HG03039 (cell line): ENCODE measurements at regions not wholly inside any gene's neighbourhood (a gene's known extent, or its start where the extent isn't known, plus 50 kb on each side); places are given as distances from the start of the nearest gene placed in this dataset.
"Not testable (repeated sequence)": the region's sequence is repeated elsewhere in the genome, so short reads cannot be mapped to it uniquely, and the experiment has no call there.

Experiments used
- ATAC-seq: cut with Tn5 transposase; IDR thresholded peaks from one replicate; pipeline ENCODE4 v1.9.1; 2021; ENCODE audit warnings: mild to moderate bottlenecking, moderate library complexity; ENCODE audit not compliant: unreplicated experiment

- no peak for ATAC-seq
These were observed 368.8 kb downstream of the TMEM121 start for GRCh38 chr14:105894978-105895881.

GRCh38 chr14:105896206-105896605 is 369.8 kb downstream of the TMEM121 start:
- ATAC-seq: not testable (repeated sequence)

- ATAC-seq: not testable (repeated sequence)
These were observed 370.8 kb downstream of the TMEM121 start for GRCh38 chr14:105896961-105897724.

DNA sequence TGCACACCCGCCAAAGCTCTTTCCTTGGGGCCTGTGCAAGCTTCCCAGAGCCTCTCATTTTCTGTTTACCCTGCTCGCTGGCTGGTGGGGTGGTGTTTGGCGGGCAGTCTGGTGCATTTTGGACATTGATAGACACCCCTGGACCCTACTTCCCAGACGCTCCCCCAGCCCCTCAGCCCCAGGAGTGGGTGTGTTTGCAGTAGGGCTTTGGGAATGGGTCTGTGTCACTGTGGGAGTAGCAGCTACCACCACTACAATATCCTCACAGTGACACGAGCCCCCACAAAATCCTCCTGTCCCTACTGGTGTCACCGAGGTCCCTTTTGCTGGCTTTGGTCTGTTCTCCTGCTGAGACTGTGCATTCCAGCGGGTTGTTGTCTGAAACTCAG is 371.3 kb downstream of the TMEM121 start:
- ATAC-seq: no peak

GRCh38 chr14:105898482-105899010 is 372.2 kb downstream of the TMEM121 start:
- no peak for ATAC-seq

DNA sequence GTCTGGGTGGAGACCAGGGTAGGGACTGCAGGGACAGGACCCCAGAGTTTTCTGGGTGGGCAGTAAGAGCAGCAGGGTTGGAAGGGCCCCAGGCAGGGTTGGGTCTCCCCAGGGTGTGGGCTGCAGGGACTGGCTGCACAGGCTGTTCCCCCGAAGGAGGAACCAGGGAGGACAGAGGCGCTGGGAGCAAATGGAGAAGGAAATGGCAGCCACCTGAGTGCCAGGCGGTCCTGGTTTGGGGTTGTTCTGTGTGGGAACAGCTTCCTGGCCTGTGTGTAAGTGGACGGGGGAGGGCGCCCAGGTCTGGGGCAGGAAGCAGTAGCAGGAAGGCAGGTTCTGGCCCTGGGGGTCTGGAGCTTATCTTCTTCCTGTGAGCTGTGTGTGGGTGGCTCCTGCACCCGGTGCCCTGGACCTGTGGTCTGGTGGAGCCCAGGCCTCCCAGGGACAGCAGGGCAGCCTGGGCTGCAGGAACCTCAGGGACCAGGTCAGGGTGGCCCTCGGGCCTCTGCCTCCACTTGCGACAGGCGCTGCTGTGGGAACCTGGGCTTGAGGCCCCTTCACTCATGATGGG is 372.8 kb downstream of the TMEM121 start:
- no peak for ATAC-seq

- no peak for ATAC-seq
These were observed 373.4 kb downstream of the TMEM121 start for GRCh38 chr14:105899657-105900397.

DNA sequence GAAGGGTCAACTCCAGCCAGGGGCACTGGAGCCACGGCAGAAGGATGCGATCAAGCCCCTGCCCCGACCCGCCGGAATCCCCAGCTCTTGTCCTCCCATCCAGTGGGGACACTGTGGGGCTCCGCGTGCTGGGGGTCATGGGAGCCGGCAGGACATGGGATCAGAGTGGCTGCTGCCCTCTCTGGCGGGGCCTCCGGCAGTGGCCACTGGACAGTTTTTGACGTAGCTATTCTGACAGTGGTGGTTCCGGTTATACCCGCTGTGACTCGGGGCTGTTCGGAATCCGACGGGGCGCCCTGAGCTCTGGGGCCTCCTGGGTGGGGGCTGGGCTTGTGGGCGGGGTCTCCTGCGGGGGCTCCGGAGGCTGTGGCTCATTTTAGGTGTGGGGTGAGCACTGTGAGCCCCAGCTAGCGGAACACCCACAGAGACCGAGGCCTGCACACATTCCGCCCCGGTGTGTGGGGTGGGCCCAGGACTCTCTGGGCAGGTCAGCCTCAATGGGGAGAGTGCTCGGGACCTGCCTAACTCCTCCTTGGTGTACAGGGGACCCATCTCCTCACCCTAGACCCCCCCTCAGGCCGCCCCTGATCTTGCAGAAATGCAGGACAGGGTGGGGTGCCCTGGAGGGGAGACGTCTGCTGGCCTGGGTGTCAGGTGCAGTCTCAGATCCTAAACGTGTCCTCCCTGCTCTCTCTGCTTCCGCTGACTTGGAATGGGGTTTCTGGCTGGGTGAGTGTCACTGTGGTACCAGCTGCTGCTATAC is 374.2 kb downstream of the TMEM121 start:
- no peak for ATAC-seq

- no peak for ATAC-seq
These were observed 374.8 kb downstream of the TMEM121 start for GRCh38 chr14:105901226-105901625.

DNA sequence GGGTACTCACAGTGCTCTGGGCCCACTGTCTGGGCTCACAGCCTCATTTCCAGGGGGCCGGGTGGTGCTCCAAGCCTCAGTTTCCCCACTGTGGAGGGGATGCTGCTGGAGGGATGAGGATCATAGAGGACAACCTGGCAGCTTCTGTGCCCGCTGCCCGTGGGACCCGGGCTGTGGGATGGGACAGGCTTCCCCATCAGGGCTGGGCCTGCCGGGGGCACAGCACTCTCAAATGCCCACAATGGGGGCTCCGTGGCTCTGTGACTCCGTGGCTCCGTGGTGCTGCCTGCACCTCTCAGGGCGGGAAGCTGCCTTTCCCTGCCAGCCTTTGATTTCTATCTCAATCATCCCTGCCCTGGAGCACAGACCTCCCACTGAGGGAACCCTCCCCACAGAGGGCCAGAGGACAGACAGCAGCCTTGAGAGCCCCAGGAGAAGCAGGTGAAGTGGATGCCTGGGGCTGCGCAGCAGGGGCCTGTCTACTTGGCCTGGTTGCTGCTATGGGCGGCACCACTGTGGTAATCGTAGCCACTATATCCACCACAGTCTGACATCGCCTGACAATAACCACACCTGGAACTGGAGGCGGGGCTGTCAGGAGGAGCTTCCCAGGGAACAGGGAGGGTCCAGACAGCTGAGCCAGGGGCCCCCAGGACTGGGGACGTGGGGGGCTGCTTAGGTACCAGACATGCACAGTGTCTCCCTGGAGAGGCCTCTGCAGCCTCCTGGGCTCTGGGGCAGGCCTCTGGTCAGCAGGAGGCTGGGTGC is 375.9 kb downstream of the TMEM121 start:
- no peak for ATAC-seq

- ATAC-seq: not testable (repeated sequence)
These were observed 376.4 kb downstream of the TMEM121 start for GRCh38 chr14:105902899-105903165.

- ATAC-seq: no peak
These were observed 377.6 kb downstream of the TMEM121 start for GRCh38 chr14:105903971-105904370.

DNA sequence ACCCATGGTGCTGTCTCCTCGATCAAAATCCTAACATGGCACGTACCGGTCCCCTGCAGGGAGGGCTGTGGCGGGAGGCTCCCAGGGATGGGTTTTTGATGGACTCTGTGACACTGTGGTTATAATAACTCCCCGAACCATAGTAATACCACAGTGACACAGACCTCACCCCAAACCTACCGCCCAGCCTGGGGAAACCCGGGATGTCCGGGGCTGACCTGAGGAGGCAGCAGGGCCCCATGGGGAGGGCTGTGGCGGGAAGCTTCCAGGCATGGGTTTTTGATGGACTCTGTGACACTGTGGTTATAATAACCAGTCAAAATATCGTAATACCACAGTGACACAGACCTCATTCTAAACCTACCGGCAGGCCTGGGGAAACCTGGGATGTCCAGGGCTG is 378.0 kb downstream of the TMEM121 start:
- ATAC-seq: no peak

GRCh38 chr14:105905456-105905855 is 379.1 kb downstream of the TMEM121 start:
- ATAC-seq: no peak

DNA sequence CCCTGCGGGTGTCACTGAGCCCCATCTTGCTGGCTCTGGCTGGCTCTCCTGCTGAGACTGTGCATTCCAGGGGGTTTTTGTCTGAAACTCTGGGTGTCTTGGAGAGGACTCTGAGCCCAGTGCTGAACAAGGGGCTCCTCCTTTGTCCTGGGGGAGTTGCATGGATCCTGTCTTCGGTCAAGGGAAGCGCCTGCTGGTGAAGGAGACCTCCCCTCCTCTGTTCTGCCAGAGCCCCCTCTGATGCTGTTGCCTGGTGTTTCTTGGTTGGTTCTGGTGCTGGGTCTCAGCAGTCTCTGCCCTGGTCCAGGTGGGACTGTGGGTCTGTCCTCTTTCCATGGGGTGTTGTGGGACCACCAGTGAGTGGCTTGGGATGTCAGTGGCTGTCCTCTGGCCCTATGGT is 380.9 kb downstream of the TMEM121 start:
- ATAC-seq: no peak

- ATAC-seq: no peak
These were observed 381.6 kb downstream of the TMEM121 start for GRCh38 chr14:105908006-105908405.

GRCh38 chr14:105908481-105908911 is 382.1 kb downstream of the TMEM121 start:
- ATAC-seq: no peak

- ATAC-seq: no peak
These were observed 382.9 kb downstream of the TMEM121 start for GRCh38 chr14:105909046-105909827.

DNA sequence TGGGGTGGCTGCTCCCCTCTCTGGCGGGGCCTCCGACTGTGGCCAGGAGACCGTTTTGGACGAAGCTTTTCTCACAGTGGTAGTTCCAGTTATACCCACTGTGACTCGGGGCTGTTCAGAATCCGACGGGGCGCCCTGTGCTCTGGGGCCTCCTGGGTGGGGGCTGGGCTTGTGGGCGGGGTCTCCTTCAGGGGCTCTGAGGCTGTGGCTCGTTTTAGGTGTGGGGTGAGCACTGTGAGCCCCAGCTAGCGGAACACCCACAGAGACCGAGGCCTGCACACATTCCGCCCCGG is 383.4 kb downstream of the TMEM121 start:
- ATAC-seq: not testable (repeated sequence)
